HEK293 (cell line): ENCODE measurements at regions not wholly inside any gene's neighbourhood (a gene's known extent, or its start where the extent isn't known, plus 50 kb on each side); places are given as distances from the start of the nearest gene placed in this dataset.

ENCODE experiments used
- CTCF ChIA-PET: fragments of 350-600 bp; formaldehyde crosslinking; extraction: SDS; loops from one replicate; lab custom pipeline; 2021; ENCODE audit warnings: antibody characterized with exemption; lab: Yijun Ruan, JAX
- POLR2A ChIA-PET: fragments of 300-600 bp; formaldehyde crosslinking; extraction: SDS; loops from one replicate; lab custom pipeline; 2020; ENCODE audit warnings: antibody characterized with exemption, inconsistent platforms; lab: Yijun Ruan, JAX
- H3K27ac ChIP-seq: fragments of 200-500 bp; sonication (Bioruptor generic); 2 replicates; pipeline ENCODE4 v1.5.1; 2014; ENCODE audit warnings: low read depth, low read length, control low read depth, inconsistent platforms; ENCODE audit errors: extremely low read depth
- H3K36me3 ChIP-seq, 2 experiments: fragments of 200-500 bp in 1 of 2; sonication (Bioruptor generic) in 1 of 2; 1 replicate in 1 of 2; 2 replicates in 1 of 2; pipeline ENCODE4 v1.5.1; 2014 to 2017; ENCODE audit warnings: inconsistent platforms in 2 of 2, low read length in 2 of 2; ENCODE audit not compliant: control insufficient read depth in 2 of 2, insufficient read depth in 1 of 2
- H3K4me1 ChIP-seq: fragments of 200-500 bp; sonication (Bioruptor generic); 2 replicates; pipeline ENCODE4 v1.5.1; 2014; ENCODE audit warnings: mild to moderate bottlenecking, low read length, inconsistent platforms; ENCODE audit not compliant: control insufficient read depth, insufficient read depth
- H3K4me3 ChIP-seq: 2 replicates; pipeline ENCODE4 v1.5.1; 2011; ENCODE audit warnings: low read depth, mild to moderate bottlenecking, control low read depth, low read length, moderate library complexity
- H3K9me3 ChIP-seq: fragments of 200-500 bp; sonication (Bioruptor generic); 2 replicates; pipeline ENCODE4 v1.5.1; 2014; ENCODE audit warnings: low read depth, low read length, inconsistent platforms; ENCODE audit not compliant: control insufficient read depth, insufficient read depth
- BCL11A ChIP-seq: fragments of 450-650 bp; formaldehyde crosslinking; IDR thresholded peaks from 2 replicates; pipeline ENCODE4 v1.5.1; 2016; ENCODE audit warnings: low read depth, missing biosample characterization, missing genetic modification characterization
- HOXA7 ChIP-seq: sonication (generic); formaldehyde crosslinking; IDR thresholded peaks from 2 replicates; pipeline ENCODE4 v1.8.1; 2022; ENCODE audit warnings: missing genetic modification reagents, borderline replicate concordance
- IKZF3 ChIP-seq: fragments of 450-650 bp; IDR thresholded peaks from 2 replicates; pipeline ENCODE4 v1.5.0; 2018; ENCODE audit warnings: missing biosample characterization, mild to moderate bottlenecking, missing genetic modification characterization, moderate library complexity
- KLF1 ChIP-seq: fragments of 450-650 bp; formaldehyde crosslinking; IDR thresholded peaks from 2 replicates; pipeline ENCODE4 v1.5.1; 2016; ENCODE audit warnings: missing biosample characterization, missing genetic modification characterization
- MEIS1 ChIP-seq: sonication (generic); formaldehyde crosslinking; IDR thresholded peaks from 2 replicates; pipeline ENCODE4 v1.8.1; 2022; ENCODE audit warnings: missing genetic modification reagents, mild to moderate bottlenecking, borderline replicate concordance
- MYNN ChIP-seq: fragments of 450-650 bp; formaldehyde crosslinking; IDR thresholded peaks from 2 replicates; pipeline ENCODE4 v1.5.1; 2016; ENCODE audit warnings: missing biosample characterization, missing genetic modification characterization, borderline replicate concordance
- SP2 ChIP-seq: fragments of 450-650 bp; formaldehyde crosslinking; IDR thresholded peaks from 2 replicates; pipeline ENCODE4 v1.5.1; 2016; ENCODE audit warnings: missing biosample characterization, missing genetic modification characterization
- SP3 ChIP-seq: fragments of 450-650 bp; formaldehyde crosslinking; IDR thresholded peaks from 2 replicates; pipeline ENCODE4 v1.5.1; 2016; ENCODE audit warnings: missing biosample characterization, missing genetic modification characterization
- SP7 ChIP-seq: fragments of 450-650 bp; formaldehyde crosslinking; IDR thresholded peaks from 2 replicates; pipeline ENCODE4 v1.5.1; 2016; ENCODE audit warnings: missing biosample characterization, missing genetic modification characterization
- ZBTB17 ChIP-seq: fragments of 450-650 bp; formaldehyde crosslinking; IDR thresholded peaks from 2 replicates; pipeline ENCODE4 v1.5.1; 2016; ENCODE audit warnings: missing biosample characterization, missing genetic modification characterization
- ZBTB48 ChIP-seq: fragments of 450-650 bp; formaldehyde crosslinking; IDR thresholded peaks from 2 replicates; pipeline ENCODE4 v1.5.1; 2016; ENCODE audit warnings: missing biosample characterization, missing genetic modification characterization
- ZNF112 ChIP-seq: fragments of 450-650 bp; formaldehyde crosslinking; IDR thresholded peaks from 2 replicates; pipeline ENCODE4 v1.5.0; 2017; ENCODE audit warnings: missing biosample characterization, missing genetic modification characterization
- ZNF114 ChIP-seq: fragments of 450-650 bp; formaldehyde crosslinking; IDR thresholded peaks from 2 replicates; pipeline ENCODE4 v1.5.0; 2017; ENCODE audit warnings: missing biosample characterization, missing genetic modification characterization
- ZNF121 ChIP-seq: fragments of 450-650 bp; formaldehyde crosslinking; IDR thresholded peaks from 2 replicates; pipeline ENCODE4 v1.5.1; 2016; ENCODE audit warnings: missing biosample characterization, missing genetic modification characterization
- ZNF24 ChIP-seq: fragments of 450-650 bp; formaldehyde crosslinking; IDR thresholded peaks from 2 replicates; pipeline ENCODE4 v1.5.1; 2016; ENCODE audit warnings: missing biosample characterization, missing genetic modification characterization
- ZNF302 ChIP-seq: fragments of 450-650 bp; formaldehyde crosslinking; IDR thresholded peaks from 2 replicates; pipeline ENCODE4 v1.5.1; 2016; ENCODE audit warnings: missing biosample characterization, missing genetic modification characterization, low read depth
- ZNF426 ChIP-seq: fragments of 450-650 bp; formaldehyde crosslinking; IDR thresholded peaks from 2 replicates; pipeline ENCODE4 v1.5.1; 2017; ENCODE audit warnings: missing biosample characterization, missing genetic modification characterization, mild to moderate bottlenecking, inconsistent platforms, moderate library complexity
- ZNF549 ChIP-seq: fragments of 450-650 bp; IDR thresholded peaks from 2 replicates; pipeline ENCODE4 v1.5.1; 2018; ENCODE audit warnings: missing biosample characterization, missing genetic modification characterization, mild to moderate bottlenecking, inconsistent platforms, moderate library complexity
- ZNF561 ChIP-seq: fragments of 450-650 bp; IDR thresholded peaks from 2 replicates; pipeline ENCODE4 v1.5.1; 2018; ENCODE audit warnings: missing biosample characterization, missing genetic modification characterization, borderline replicate concordance
- ZNF629 ChIP-seq: fragments of 450-650 bp; formaldehyde crosslinking; IDR thresholded peaks from 2 replicates; pipeline ENCODE4 v1.5.1; 2017; ENCODE audit warnings: missing biosample characterization, missing genetic modification characterization
- ZNF658 ChIP-seq: fragments of 450-650 bp; formaldehyde crosslinking; IDR thresholded peaks from 2 replicates; pipeline ENCODE4; 2016; ENCODE audit warnings: missing biosample characterization, missing genetic modification characterization
- ZNF747 ChIP-seq: fragments of 450-650 bp; formaldehyde crosslinking; IDR thresholded peaks from 2 replicates; pipeline ENCODE4 v1.5.1; 2016; ENCODE audit warnings: missing biosample characterization, missing genetic modification characterization
- ZNF76 ChIP-seq: fragments of 450-650 bp; formaldehyde crosslinking; IDR thresholded peaks from 2 replicates; pipeline ENCODE4; 2016; ENCODE audit warnings: low read depth, missing biosample characterization, missing genetic modification characterization, borderline replicate concordance
- ZNF791 ChIP-seq: fragments of 450-650 bp; formaldehyde crosslinking; IDR thresholded peaks from 2 replicates; pipeline ENCODE4 v1.5.1; 2016; ENCODE audit warnings: missing biosample characterization, missing genetic modification characterization
- ZNF792 ChIP-seq: fragments of 450-650 bp; formaldehyde crosslinking; IDR thresholded peaks from 2 replicates; pipeline ENCODE4 v1.5.1; 2016; ENCODE audit warnings: missing biosample characterization, missing genetic modification characterization
- TF ChIP-seq, protein P1 (sequence below): fragments of 450-650 bp; formaldehyde crosslinking; IDR thresholded peaks from 2 replicates; pipeline ENCODE4 v1.5.1; 2017; ENCODE audit warnings: missing biosample characterization, missing genetic modification characterization
- TF ChIP-seq, protein P2 (sequence below): IDR thresholded peaks from 2 replicates; pipeline ENCODE4 v1.6.1; 2011; ENCODE audit warnings: mild to moderate bottlenecking, low read depth, low read length, borderline replicate concordance
- TF ChIP-seq, protein P3 (sequence below): fragments of 450-650 bp; formaldehyde crosslinking; conservative IDR thresholded peaks from 2 replicates; pipeline ENCODE4 v1.5.1; 2016; ENCODE audit warnings: low read depth, missing biosample characterization, missing genetic modification characterization
- TF ChIP-seq, protein P4 (sequence below): fragments of 450-650 bp; IDR thresholded peaks from 2 replicates; pipeline ENCODE4 v1.5.1; 2018; ENCODE audit warnings: missing biosample characterization, mild to moderate bottlenecking, missing genetic modification characterization

DNA sequence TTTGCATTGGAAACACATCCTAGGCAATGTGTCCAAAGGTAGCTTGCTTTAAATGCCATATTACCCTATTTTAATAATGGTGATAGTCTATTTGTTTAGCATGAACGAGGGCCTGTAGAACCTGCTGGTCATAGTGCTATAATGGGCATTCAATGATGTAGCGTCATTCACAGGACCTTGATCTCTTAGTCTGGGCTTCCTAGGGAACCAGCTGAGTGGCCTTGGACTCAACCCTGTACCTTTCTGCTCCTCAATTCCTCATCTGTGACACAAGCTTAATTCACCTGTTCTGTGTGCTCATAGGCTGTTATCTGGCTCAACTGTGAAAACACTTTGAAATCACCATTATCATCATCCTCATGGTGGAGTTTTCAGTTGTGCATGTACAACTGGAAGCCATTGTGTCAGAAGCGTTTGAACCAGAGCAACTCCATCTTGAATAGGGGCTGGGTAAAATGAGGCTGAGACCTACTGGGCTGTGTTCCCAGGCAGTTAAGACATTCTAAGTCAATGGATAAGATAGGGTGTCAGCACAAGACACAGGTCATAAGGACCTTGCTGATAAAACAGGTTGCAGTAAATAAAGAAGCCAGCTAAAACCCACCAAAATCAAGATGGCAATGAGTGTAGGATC is 346.8 kb upstream of the KLF3 start (continued):
- TF ChIP-seq, protein P1, sequence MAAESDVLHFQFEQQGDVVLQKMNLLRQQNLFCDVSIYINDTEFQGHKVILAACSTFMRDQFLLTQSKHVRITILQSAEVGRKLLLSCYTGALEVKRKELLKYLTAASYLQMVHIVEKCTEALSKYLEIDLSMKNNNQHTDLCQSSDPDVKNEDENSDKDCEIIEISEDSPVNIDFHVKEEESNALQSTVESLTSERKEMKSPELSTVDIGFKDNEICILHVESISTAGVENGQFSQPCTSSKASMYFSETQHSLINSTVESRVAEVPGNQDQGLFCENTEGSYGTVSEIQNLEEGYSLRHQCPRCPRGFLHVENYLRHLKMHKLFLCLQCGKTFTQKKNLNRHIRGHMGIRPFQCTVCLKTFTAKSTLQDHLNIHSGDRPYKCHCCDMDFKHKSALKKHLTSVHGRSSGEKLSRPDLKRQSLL (tag by site-specific recombination), result no peak

DNA sequence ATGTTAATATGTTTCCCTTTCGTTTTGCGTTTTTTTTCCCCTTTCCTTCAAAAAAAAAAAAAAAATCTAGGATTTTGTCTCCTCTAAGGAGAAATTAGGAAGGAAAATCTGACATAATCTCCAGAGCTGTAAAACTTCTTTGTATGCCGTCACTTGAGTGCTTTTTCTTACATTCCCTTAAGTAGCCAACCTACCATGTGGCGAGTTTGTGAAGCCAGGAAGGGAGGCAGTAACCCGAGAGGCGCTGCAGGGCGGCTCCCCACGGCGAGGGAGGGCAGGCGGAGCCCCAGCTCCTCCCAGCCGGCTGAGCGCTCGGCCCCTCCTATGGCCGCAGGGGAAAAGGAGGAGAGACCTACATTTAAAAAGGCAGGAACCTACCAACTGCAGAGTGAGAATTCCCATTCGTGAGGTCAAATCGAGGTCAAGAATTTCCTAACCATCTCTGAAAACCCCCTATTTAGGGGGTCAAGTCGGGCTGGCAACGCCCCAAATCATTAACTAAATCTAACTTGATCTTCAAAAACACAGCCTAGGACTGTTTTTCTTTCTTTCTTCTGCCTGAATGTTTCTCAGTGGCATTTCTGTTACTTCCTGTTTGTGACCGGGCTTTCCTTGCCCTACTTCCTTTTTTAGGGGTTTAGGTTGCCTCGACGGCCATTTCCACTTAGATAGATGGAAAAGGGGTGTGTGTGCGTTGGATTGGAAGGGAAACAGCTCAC is 345.1 kb upstream of the KLF3 start:
- CTCF ChIA-PET, result interaction anchor here (0.5 to 2.8 kb wide), 22 partner anchors 33 to 440 kb away, joined by 3 to 26 read pairs (median 3); no protein-coding TSS in a partner anchor
- TF ChIP-seq ZNF112 (tag by site-specific recombination) (no peak), SP3 (tag by site-specific recombination) (peak; percentile 73), MYNN (tag by site-specific recombination) (no peak), ZNF121 (no peak), ZNF561 (tag by site-specific recombination) (peak; percentile 15; the same call in 1 of the 2 replicates), ZNF76 (no peak), ZNF24 (tag by site-specific recombination) (no peak), ZNF792 (tag by site-specific recombination) (no peak), ZNF302 (tag by site-specific recombination) (no peak), ZNF426 (no peak), MEIS1 (CRISPR knock-in tag) (no peak), KLF1 (tag by site-specific recombination) (peak; percentile 95), ZNF747 (tag by site-specific recombination) (no peak), IKZF3 (tag by site-specific recombination) (peak; percentile 73; the same call in 1 of the 2 replicates), ZNF791 (tag by site-specific recombination) (no peak), BCL11A (tag by site-specific recombination) (0 out of 2 replicates have a peak, but pooled peaks have one; percentile 38), HOXA7 (CRISPR knock-in tag) (no peak), ZNF629 (peak; percentile 73), ZBTB17 (tag by site-specific recombination) (peak; percentile 45), SP7 (tag by site-specific recombination) (peak; percentile 93), ZNF658 (no peak), ZNF114 (no peak), SP2 (tag by site-specific recombination) (peak; percentile 65), ZBTB48 (tag by site-specific recombination) (peak; percentile 53; the same call in 1 of the 2 replicates), ZNF549 (tag by site-specific recombination) (no peak)
- TF ChIP-seq, protein P2, sequence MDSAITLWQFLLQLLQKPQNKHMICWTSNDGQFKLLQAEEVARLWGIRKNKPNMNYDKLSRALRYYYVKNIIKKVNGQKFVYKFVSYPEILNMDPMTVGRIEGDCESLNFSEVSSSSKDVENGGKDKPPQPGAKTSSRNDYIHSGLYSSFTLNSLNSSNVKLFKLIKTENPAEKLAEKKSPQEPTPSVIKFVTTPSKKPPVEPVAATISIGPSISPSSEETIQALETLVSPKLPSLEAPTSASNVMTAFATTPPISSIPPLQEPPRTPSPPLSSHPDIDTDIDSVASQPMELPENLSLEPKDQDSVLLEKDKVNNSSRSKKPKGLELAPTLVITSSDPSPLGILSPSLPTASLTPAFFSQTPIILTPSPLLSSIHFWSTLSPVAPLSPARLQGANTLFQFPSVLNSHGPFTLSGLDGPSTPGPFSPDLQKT, result no peak
- TF ChIP-seq, protein P3, sequence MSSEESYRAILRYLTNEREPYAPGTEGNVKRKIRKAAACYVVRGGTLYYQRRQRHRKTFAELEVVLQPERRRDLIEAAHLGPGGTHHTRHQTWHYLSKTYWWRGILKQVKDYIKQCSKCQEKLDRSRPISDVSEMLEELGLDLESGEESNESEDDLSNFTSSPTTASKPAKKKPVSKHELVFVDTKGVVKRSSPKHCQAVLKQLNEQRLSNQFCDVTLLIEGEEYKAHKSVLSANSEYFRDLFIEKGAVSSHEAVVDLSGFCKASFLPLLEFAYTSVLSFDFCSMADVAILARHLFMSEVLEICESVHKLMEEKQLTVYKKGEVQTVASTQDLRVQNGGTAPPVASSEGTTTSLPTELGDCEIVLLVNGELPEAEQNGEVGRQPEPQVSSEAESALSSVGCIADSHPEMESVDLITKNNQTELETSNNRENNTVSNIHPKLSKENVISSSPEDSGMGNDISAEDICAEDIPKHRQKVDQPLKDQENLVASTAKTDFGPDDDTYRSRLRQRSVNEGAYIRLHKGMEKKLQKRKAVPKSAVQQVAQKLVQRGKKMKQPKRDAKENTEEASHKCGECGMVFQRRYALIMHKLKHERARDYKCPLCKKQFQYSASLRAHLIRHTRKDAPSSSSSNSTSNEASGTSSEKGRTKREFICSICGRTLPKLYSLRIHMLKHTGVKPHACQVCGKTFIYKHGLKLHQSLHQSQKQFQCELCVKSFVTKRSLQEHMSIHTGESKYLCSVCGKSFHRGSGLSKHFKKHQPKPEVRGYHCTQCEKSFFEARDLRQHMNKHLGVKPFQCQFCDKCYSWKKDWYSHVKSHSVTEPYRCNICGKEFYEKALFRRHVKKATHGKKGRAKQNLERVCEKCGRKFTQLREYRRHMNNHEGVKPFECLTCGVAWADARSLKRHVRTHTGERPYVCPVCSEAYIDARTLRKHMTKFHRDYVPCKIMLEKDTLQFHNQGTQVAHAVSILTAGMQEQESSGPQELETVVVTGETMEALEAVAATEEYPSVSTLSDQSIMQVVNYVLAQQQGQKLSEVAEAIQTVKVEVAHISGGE, result no peak; the same call in none of the 2 replicates
- TF ChIP-seq, protein P4, sequence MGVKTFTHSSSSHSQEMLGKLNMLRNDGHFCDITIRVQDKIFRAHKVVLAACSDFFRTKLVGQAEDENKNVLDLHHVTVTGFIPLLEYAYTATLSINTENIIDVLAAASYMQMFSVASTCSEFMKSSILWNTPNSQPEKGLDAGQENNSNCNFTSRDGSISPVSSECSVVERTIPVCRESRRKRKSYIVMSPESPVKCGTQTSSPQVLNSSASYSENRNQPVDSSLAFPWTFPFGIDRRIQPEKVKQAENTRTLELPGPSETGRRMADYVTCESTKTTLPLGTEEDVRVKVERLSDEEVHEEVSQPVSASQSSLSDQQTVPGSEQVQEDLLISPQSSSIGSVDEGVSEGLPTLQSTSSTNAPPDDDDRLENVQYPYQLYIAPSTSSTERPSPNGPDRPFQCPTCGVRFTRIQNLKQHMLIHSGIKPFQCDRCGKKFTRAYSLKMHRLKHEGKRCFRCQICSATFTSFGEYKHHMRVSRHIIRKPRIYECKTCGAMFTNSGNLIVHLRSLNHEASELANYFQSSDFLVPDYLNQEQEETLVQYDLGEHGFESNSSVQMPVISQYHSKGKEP, result 0 out of 2 replicates have a peak, but pooled peaks have one; percentile 4

More for the DNA sequence above, 345.1 kb upstream of the KLF3 start:
- Histone ChIP-seq H3K4me1 (no peaks in the 10 kb centered on the region), H3K36me3 (no peaks in the 10 kb centered on the region), H3K9me3 (no peaks in the 10 kb centered on the region), H3K4me3 (0 out of 2 replicates have a peak overlapping the region, but pooled peaks have one; percentile 0), H3K27ac (peak overlapping the region; percentile 57; the same call in 1 of the 2 replicates)
- POLR2A ChIA-PET, result interaction anchor here (0.8 to 1.2 kb wide), 3 partner anchors 9 to 39 kb away, joined by 3 to 4 read pairs (median 3); no protein-coding TSS in a partner anchor
